Activated T-helper 1 cell treated with anti-CD3 and anti-CD28 coated beads, Interleukin-12 subunit alpha, Interleukin-12 subunit beta, Interleukin-2, Interleukin-4 antibody, amounts not matched to agents 30 ng/mL and 10 ng/mL and 1 ng/mL, durations not matched to agents 14 hours and 24 hours and 36 hours (primary cell): ENCODE measurements at regions not wholly inside any gene's neighbourhood (a gene's known extent, or its start where the extent isn't known, plus 50 kb on each side); places are given as distances from the start of the nearest gene placed in this dataset.
"Not testable (repeated sequence)": the region's sequence is repeated elsewhere in the genome, so short reads cannot be mapped to it uniquely, and the experiment has no call there.

ENCODE experiments used
- DNase-seq: peaks from one replicate; pipeline ENCODE4 v3.0.0; 2021; ENCODE audit warnings: low spot score
- H3K27ac Mint-ChIP-seq: one replicate; pipeline ENCODE4 v1.8.0; 2021; ENCODE audit warnings: mild to moderate bottlenecking, mixed read lengths
- H3K27me3 Mint-ChIP-seq: one replicate; pipeline ENCODE4 v1.8.0; 2022; ENCODE audit warnings: mild to moderate bottlenecking, moderate library complexity, mixed read lengths; ENCODE audit not compliant: insufficient read depth
- H3K36me3 Mint-ChIP-seq: one replicate; pipeline ENCODE4 v1.8.0; 2021; ENCODE audit warnings: low read depth, mixed read lengths
- H3K4me1 Mint-ChIP-seq: one replicate; pipeline ENCODE4 v1.8.0; 2021; ENCODE audit warnings: low read depth, mixed read lengths
- H3K4me3 Mint-ChIP-seq: one replicate; pipeline ENCODE4 v1.8.0; 2021; ENCODE audit warnings: mild to moderate bottlenecking, moderate library complexity, mixed read lengths
- H3K9me3 Mint-ChIP-seq: one replicate; pipeline ENCODE4 v1.8.0; 2021; ENCODE audit warnings: mixed read lengths
- intact Hi-C: fragments of 100-400 bp; cut with micrococcal nuclease; formaldehyde crosslinking; loops from one replicate; pipeline ENCODE4 v1.15.1; 2024

- Mint-ChIP-seq H3K4me3 (no peak overlapping the region), H3K9me3 (no peaks in the 10 kb centered on the region), H3K27ac (no peak overlapping the region), H3K4me1 (no peaks in the 10 kb centered on the region), H3K36me3 (no peaks in the 10 kb centered on the region), H3K27me3 (peaks cover 17% of the 10 kb centered on the region)
- DNase-seq: no peak
- intact Hi-C loops: no loop called here
These were observed 152.8 kb downstream of the FOXD2 start for GRCh38 chr1:47590523-47591225.

- Mint-ChIP-seq H3K4me3 (no peak overlapping the region), H3K27ac (no peak overlapping the region), H3K27me3 (peaks cover 17% of the 10 kb centered on the region), H3K36me3 (no peaks in the 10 kb centered on the region), H3K9me3 (no peaks in the 10 kb centered on the region), H3K4me1 (no peaks in the 10 kb centered on the region)
- intact Hi-C loops: no loop called here
- DNase-seq: no peak
These were observed 154.0 kb downstream of the FOXD2 start for GRCh38 chr1:47591801-47592200.

- Mint-ChIP-seq H3K27me3 (peaks cover 17% of the 10 kb centered on the region), H3K4me1 (no peaks in the 10 kb centered on the region), H3K36me3 (no peaks in the 10 kb centered on the region), H3K9me3 (no peaks in the 10 kb centered on the region), H3K27ac (no peak overlapping the region), H3K4me3 (no peak overlapping the region)
- intact Hi-C loops: no loop called here
- DNase-seq: no peak
These were observed 154.6 kb downstream of the FOXD2 start for GRCh38 chr1:47592296-47593012.

DNA sequence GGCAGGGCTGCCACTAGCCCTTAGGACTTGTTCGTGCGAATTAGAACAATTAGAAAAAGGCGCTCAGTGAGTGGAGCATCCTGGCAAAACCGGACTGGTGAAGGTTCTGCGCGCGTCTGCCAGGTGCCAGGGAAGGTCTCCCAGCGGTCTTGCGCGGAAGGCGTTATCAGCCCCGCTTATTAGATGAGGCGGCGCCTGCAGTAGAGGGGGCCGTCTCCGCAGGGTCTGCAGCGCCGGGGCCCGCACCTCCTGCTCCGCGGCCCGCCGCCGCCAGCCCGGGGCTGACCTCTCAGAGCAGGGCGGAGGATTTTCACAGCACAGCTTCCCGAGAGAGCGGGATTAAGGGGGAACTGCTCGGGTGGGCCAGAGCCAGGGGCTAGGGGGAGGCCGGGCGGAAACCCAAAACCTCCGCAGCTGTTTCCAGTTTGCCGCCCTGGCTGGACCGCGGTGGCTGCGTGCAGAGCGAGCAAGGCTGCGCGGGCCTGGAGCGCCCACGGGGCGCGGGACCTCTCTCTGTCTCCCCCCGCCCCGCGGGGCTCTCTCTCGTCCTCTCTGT lies 155.2 kb downstream of the FOXD2 start:
- Mint-ChIP-seq H3K27ac (no peak overlapping the region), H3K36me3 (no peaks in the 10 kb centered on the region), H3K9me3 (no peaks in the 10 kb centered on the region), H3K4me1 (no peaks in the 10 kb centered on the region), H3K4me3 (no peak overlapping the region), H3K27me3 (peaks cover 17% of the 10 kb centered on the region)
- intact Hi-C loops: no loop called here
- DNase-seq: no peak

GRCh38 chr1:47593598-47594285 lies 155.9 kb downstream of the FOXD2 start:
- DNase-seq: no peak
- no peak overlapping the region for H3K27ac Mint-ChIP-seq

DNA sequence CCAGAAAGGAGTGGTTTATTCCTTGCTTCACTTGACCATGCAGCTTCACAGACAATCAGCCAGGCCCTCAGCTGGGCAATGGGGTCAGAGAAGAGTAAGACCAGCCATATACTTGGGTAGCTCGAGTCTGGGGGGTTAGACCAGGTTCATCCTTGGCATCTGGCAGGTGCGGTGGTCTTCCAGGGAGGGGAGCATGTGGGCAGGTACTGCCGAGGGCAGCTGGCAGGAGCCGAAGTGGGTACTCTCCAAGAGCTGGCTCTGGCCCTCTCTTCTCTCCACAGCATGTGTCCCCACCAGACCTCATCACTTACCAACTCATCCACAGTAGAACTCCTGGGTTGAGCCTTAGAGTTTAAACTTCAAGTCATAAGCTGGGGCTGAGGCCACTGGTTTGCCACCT lies 156.8 kb downstream of the FOXD2 start:
- Mint-ChIP-seq H3K36me3 (no peaks in the 10 kb centered on the region), H3K4me1 (no peaks in the 10 kb centered on the region), H3K4me3 (no peak overlapping the region), H3K9me3 (peaks cover 7% of the 10 kb centered on the region), H3K27me3 (peaks cover 21% of the 10 kb centered on the region), H3K27ac (no peak overlapping the region)
- DNase-seq: no peak
- intact Hi-C loops: no loop called here

More at GRCh38 chr1:47593598-47594285, 155.9 kb downstream of the FOXD2 start:
- H3K9me3 Mint-ChIP-seq: no peaks in the 10 kb centered on the region
- no peaks in the 10 kb centered on the region for H3K36me3 Mint-ChIP-seq
- H3K4me3 Mint-ChIP-seq: no peak overlapping the region
- H3K27me3 Mint-ChIP-seq: peaks cover 21% of the 10 kb centered on the region
- H3K4me1 Mint-ChIP-seq: no peaks in the 10 kb centered on the region
- intact Hi-C loops: no loop called here

DNA sequence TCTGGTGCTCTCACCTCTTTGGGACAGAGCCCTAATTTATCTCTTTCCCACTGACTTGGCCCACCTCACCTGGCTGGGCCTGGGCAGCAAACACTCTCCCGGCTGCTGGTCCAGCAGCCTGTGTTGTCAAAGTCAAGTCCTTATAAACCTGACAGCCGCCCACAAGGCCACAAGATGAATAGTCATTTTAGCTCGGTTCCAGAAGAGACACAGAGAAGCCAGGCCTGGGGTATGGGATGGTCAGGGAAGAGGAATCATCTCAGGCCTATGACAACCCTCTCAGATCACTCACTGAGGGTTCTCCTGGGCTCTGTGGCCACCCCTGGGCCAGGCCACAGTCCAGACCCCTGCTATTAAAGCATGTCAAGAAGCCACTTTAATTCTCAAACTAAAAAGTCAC lies 158.5 kb downstream of the FOXD2 start:
- Mint-ChIP-seq H3K36me3 (no peaks in the 10 kb centered on the region), H3K9me3 (peaks cover 10% of the 10 kb centered on the region), H3K27me3 (peaks cover 24% of the 10 kb centered on the region), H3K4me3 (no peak overlapping the region), H3K27ac (no peak overlapping the region), H3K4me1 (no peaks in the 10 kb centered on the region)
- no peak for DNase-seq
- intact Hi-C loops: no loop called here

GRCh38 chr1:47598357-47598756 lies 160.5 kb downstream of the FOXD2 start:
- intact Hi-C loops: no loop called here
- no peak for DNase-seq
- Mint-ChIP-seq H3K36me3 (no peaks in the 10 kb centered on the region), H3K4me3 (no peak overlapping the region), H3K27ac (no peak overlapping the region), H3K27me3 (peaks cover 18% of the 10 kb centered on the region), H3K4me1 (no peaks in the 10 kb centered on the region), H3K9me3 (peaks cover 16% of the 10 kb centered on the region)

GRCh38 chr1:47599777-47600176 lies 161.9 kb downstream of the FOXD2 start:
- peaks cover 16% of the 10 kb centered on the region for H3K9me3 Mint-ChIP-seq

GRCh38 chr1:47602491-47602890 lies 164.6 kb downstream of the FOXD2 start:
- H3K4me3 Mint-ChIP-seq, intact Hi-C loops, H3K36me3 Mint-ChIP-seq, DNase-seq, H3K27ac Mint-ChIP-seq, H3K4me1 Mint-ChIP-seq: not testable (repeated sequence)
- Mint-ChIP-seq H3K27me3 (peaks cover 13% of the 10 kb centered on the region), H3K9me3 (peaks cover 20% of the 10 kb centered on the region)

More at GRCh38 chr1:47599777-47600176, 161.9 kb downstream of the FOXD2 start:
- Mint-ChIP-seq H3K4me1 (no peaks in the 10 kb centered on the region), H3K4me3 (no peak overlapping the region), H3K27ac (no peak overlapping the region), H3K36me3 (no peaks in the 10 kb centered on the region), H3K27me3 (peaks cover 11% of the 10 kb centered on the region)
- DNase-seq: no peak
- intact Hi-C loops: no loop called here

GRCh38 chr1:47604869-47605268 lies 167.0 kb downstream of the FOXD2 start:
- H3K27ac Mint-ChIP-seq, intact Hi-C loops, H3K4me3 Mint-ChIP-seq, DNase-seq, H3K27me3 Mint-ChIP-seq, H3K36me3 Mint-ChIP-seq, H3K4me1 Mint-ChIP-seq: not testable (repeated sequence)
- peaks cover 10% of the 10 kb centered on the region for H3K9me3 Mint-ChIP-seq

DNA sequence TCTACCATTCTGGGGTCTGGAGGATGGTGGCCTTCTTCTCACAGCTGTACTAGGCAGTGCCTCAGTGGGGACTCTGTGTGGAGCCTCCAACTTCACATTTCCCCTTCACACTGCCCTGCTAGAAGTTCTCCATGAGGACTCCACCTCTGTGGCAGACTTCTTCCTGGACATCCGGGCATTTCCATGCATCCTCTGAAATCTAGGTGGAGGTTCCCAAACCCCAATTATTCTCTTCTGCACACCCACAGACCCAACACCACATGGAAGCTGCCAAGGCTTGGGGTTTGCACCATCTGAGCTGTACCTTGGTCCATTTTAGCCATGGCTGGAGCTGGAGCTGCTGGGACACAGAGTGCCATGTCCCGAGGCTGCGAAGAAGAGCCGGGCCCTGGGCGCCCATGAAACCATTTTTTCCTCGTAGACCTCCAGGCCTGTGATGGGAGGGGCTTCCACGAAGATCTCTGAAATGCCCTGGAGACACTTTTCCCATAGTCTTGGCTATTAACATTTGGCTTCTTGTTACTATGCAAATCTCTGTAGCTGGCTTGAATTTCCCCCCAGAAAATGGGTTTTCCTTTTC lies 170.5 kb downstream of the FOXD2 start:
- Mint-ChIP-seq H3K36me3 (no peaks in the 10 kb centered on the region), H3K27me3 (peaks cover 5% of the 10 kb centered on the region), H3K27ac (no peak overlapping the region), H3K4me3 (no peak overlapping the region), H3K9me3 (peaks cover 4% of the 10 kb centered on the region), H3K4me1 (no peaks in the 10 kb centered on the region)
- DNase-seq: no peak
- intact Hi-C loops: no loop called here

- H3K27me3 Mint-ChIP-seq: no peaks in the 10 kb centered on the region
- H3K36me3 Mint-ChIP-seq: no peaks in the 10 kb centered on the region
- H3K4me1 Mint-ChIP-seq: no peaks in the 10 kb centered on the region
- DNase-seq: no peak
- H3K27ac Mint-ChIP-seq: no peak overlapping the region
- intact Hi-C loops: no loop called here
- no peak overlapping the region for H3K4me3 Mint-ChIP-seq
- no peaks in the 10 kb centered on the region for H3K9me3 Mint-ChIP-seq
These were observed 174.1 kb downstream of the FOXD2 start for GRCh38 chr1:47611992-47612391.
